Natural killer cell (primary cell): ENCODE measurements at regions not wholly inside any gene's neighbourhood (a gene's known extent, or its start where the extent isn't known, plus 50 kb on each side); places are given as distances from the start of the nearest gene placed in this dataset.

Source experiments
- ATAC-seq, 3 donors: fragments of 150-1000 bp in 2 of 3; fragments of 200-7000 bp in 1 of 3; cut with Tn5 transposase; 1 replicate in 1 of 3; 2 replicates in 2 of 3; pipeline ENCODE4 v1.10.0; 2021; ENCODE audit warnings: mild to moderate bottlenecking in 2 of 3, moderate library complexity in 2 of 3
- DNase-seq, 2 donors: peaks; one replicate each; pipeline versions ENCODE4 v3.0.0 to v3.0.0-alpha.2; 2013 to 2021; ENCODE audit warnings: mixed read lengths in 1 of 2
- H3K27ac ChIP-seq: one replicate; pipeline ENCODE4 v1.5.1; 2013; ENCODE audit warnings: mild to moderate bottlenecking, low read length
- H3K27me3 ChIP-seq: one replicate; pipeline ENCODE4 v1.6.1; 2013; ENCODE audit warnings: low read length; ENCODE audit not compliant: control insufficient read depth, insufficient read depth
- H3K36me3 ChIP-seq: one replicate; pipeline ENCODE4 v1.6.1; 2013; ENCODE audit warnings: low read length; ENCODE audit not compliant: control insufficient read depth, insufficient read depth
- H3K4me1 ChIP-seq: one replicate; pipeline ENCODE4 v1.6.1; 2013; ENCODE audit warnings: low read length; ENCODE audit not compliant: control insufficient read depth, insufficient read depth
- H3K4me3 ChIP-seq: one replicate; pipeline ENCODE4 v1.5.1; 2013; ENCODE audit warnings: low read length
- H3K9me3 ChIP-seq: one replicate; pipeline ENCODE4 v1.6.1; 2013; ENCODE audit warnings: low read length; ENCODE audit not compliant: control insufficient read depth, insufficient read depth
- H3K27ac Mint-ChIP-seq, 2 donors: one replicate each; pipeline ENCODE4 v1.8.0; 2022; ENCODE audit warnings: mild to moderate bottlenecking in 2 of 2, mixed read lengths in 2 of 2, moderate library complexity in 1 of 2
- H3K27me3 Mint-ChIP-seq, 2 donors: one replicate each; pipeline ENCODE4 v1.8.0; 2022; ENCODE audit warnings: low read depth in 2 of 2, mixed read lengths in 2 of 2
- H3K36me3 Mint-ChIP-seq: one replicate; pipeline ENCODE4 v1.8.0; 2022; ENCODE audit warnings: mixed read lengths
- H3K4me1 Mint-ChIP-seq, 2 donors: one replicate each; pipeline ENCODE4 v1.8.0; 2022; ENCODE audit warnings: mixed read lengths in 2 of 2
- H3K4me3 Mint-ChIP-seq: one replicate; pipeline ENCODE4 v1.8.0; 2022; ENCODE audit warnings: mild to moderate bottlenecking, moderate library complexity, mixed read lengths
- H3K9me3 Mint-ChIP-seq, 2 donors: one replicate each; pipeline ENCODE4 v1.8.0; 2022; ENCODE audit warnings: mixed read lengths in 2 of 2
- CTCF ChIP-seq: fragments of 200-600 bp; IDR thresholded peaks from one replicate; pipeline ENCODE4 v1.8.0; 2022; ENCODE audit warnings: antibody characterized with exemption
- WGBS: methylation state at CpG from one replicate; pipeline ENCODE4 v1.1.7; 2013; ENCODE audit warnings: missing lambda C conversion rate; ENCODE audit not compliant: insufficient coverage; 5-methylcytosine and 5-hydroxymethylcytosine counted together
- intact Hi-C: fragments of 100-400 bp; cut with micrococcal nuclease; formaldehyde crosslinking; loops from one replicate; pipeline ENCODE4 v1.14.2; 2022

GRCh38 chr18:35868915-35869314 lies 103.6 kb upstream of the RMP24 start:
- Histone ChIP-seq H3K27me3 (no peaks in the 10 kb centered on the region), H3K36me3 (no peaks in the 10 kb centered on the region), H3K4me1 (no peaks in the 10 kb centered on the region), H3K9me3 (peaks cover 6% of the 10 kb centered on the region), H3K4me3 (no peak overlapping the region), H3K27ac (no peak overlapping the region)
- H3K27ac Mint-ChIP-seq: no peak overlapping the region
- peaks cover 0 to 18% of the 10 kb centered on the region in 2 donors for H3K27me3 Mint-ChIP-seq
- no peaks in the 10 kb centered on the region for H3K4me1 Mint-ChIP-seq
- peaks cover 8 to 11% of the 10 kb centered on the region in 2 donors for H3K9me3 Mint-ChIP-seq
- no peak for TF ChIP-seq CTCF
- H3K36me3 Mint-ChIP-seq: peaks cover 13% of the 10 kb centered on the region
- intact Hi-C loops: no loop called here
- H3K4me3 Mint-ChIP-seq: no peak overlapping the region
- DNase-seq (no peak), ATAC-seq (no peak)

GRCh38 chr18:35871337-35871736 lies 101.1 kb upstream of the RMP24 start:
- H3K4me1 Mint-ChIP-seq: no peaks in the 10 kb centered on the region
- H3K36me3 ChIP-seq: no peaks in the 10 kb centered on the region
- DNase-seq (no peak), ATAC-seq (no peak)
- no peak overlapping the region for H3K27ac ChIP-seq
- H3K9me3 ChIP-seq: peaks cover 6% of the 10 kb centered on the region
- WGBS: 75% methylated on average over 1 of the region's 2 CpGs
- H3K27me3 ChIP-seq: no peaks in the 10 kb centered on the region
- intact Hi-C loops: no loop called here
- no peak overlapping the region for H3K27ac Mint-ChIP-seq
- H3K4me3 Mint-ChIP-seq: no peak overlapping the region
- H3K4me1 ChIP-seq: no peaks in the 10 kb centered on the region
- no peak for TF ChIP-seq CTCF
- H3K4me3 ChIP-seq: no peak overlapping the region
- peaks cover 0 to 18% of the 10 kb centered on the region in 2 donors for H3K27me3 Mint-ChIP-seq
- H3K9me3 Mint-ChIP-seq: peaks cover 8 to 11% of the 10 kb centered on the region in 2 donors
- peaks cover 13% of the 10 kb centered on the region for H3K36me3 Mint-ChIP-seq

GRCh38 chr18:35875566-35875965 lies 96.9 kb upstream of the RMP24 start:
- no peak overlapping the region for H3K4me3 Mint-ChIP-seq
- Histone ChIP-seq H3K4me1 (no peaks in the 10 kb centered on the region), H3K9me3 (peaks cover 6% of the 10 kb centered on the region), H3K4me3 (no peak overlapping the region), H3K27me3 (no peaks in the 10 kb centered on the region), H3K36me3 (no peaks in the 10 kb centered on the region), H3K27ac (no peak overlapping the region)
- H3K27me3 Mint-ChIP-seq: peaks cover 3 to 10% of the 10 kb centered on the region in 2 donors
- H3K9me3 Mint-ChIP-seq: peaks cover 8 to 9% of the 10 kb centered on the region in 2 donors
- intact Hi-C loops: no loop called here
- H3K36me3 Mint-ChIP-seq: peaks cover 13% of the 10 kb centered on the region
- H3K27ac Mint-ChIP-seq: no peak overlapping the region
- TF ChIP-seq CTCF: no peak
- no CpG with 5 or more reads among the region's 1 CpG for WGBS
- H3K4me1 Mint-ChIP-seq: no peaks in the 10 kb centered on the region
- DNase-seq (no peak), ATAC-seq (no peak)

- Mint-ChIP-seq H3K36me3 (peaks cover 10% of the 10 kb centered on the region), H3K9me3 (peaks cover 7 to 8% of the 10 kb centered on the region in 2 donors), H3K27ac (no peak overlapping the region), H3K4me1 (no peaks in the 10 kb centered on the region), H3K27me3 (peaks cover 3 to 4% of the 10 kb centered on the region in 2 donors), H3K4me3 (no peak overlapping the region)
- H3K4me3 ChIP-seq: no peak overlapping the region
- H3K27ac ChIP-seq: no peak overlapping the region
- intact Hi-C loops: no loop called here
- no peaks in the 10 kb centered on the region for H3K27me3 ChIP-seq
- no peak for TF ChIP-seq CTCF
- WGBS: 71% methylated on average over 1 of the region's 1 CpG
- no peaks in the 10 kb centered on the region for H3K36me3 ChIP-seq
- no peaks in the 10 kb centered on the region for H3K4me1 ChIP-seq
- ATAC-seq: no peak
- no peak for DNase-seq
- H3K9me3 ChIP-seq: peaks cover 6% of the 10 kb centered on the region
Measured at GRCh38 chr18:35876243-35876642, 96.2 kb upstream of the RMP24 start.
